A549 (cell line): ENCODE measurements at regions not wholly inside any gene's neighbourhood (a gene's known extent, or its start where the extent isn't known, plus 50 kb on each side); places are given as distances from the start of the nearest gene placed in this dataset.

ENCODE experiments used
- CTCF ChIP-seq: fragments of >200 bp; sonication (Bioruptor Twin); formaldehyde crosslinking; IDR thresholded peaks from 3 replicates; pipeline ENCODE4 v1.5.1; 2016
- REST ChIP-seq: fragments of 200-600 bp; sonication (generic); IDR thresholded peaks from 2 replicates; pipeline ENCODE4 v1.6.1; 2016; ENCODE audit warnings: antibody characterized with exemption, mild to moderate bottlenecking, moderate library complexity

- TF ChIP-seq REST = no peak
- no peak for TF ChIP-seq CTCF
Measured at GRCh38 chr7:12865593-12865992, 178.2 kb downstream of the ARL4A start.
